ENCODE measurements at regions not wholly inside any gene's neighbourhood (a gene's known extent, or its start where the extent isn't known, plus 50 kb on each side); places are given as distances from the start of the nearest gene placed in this dataset.

DNA sequence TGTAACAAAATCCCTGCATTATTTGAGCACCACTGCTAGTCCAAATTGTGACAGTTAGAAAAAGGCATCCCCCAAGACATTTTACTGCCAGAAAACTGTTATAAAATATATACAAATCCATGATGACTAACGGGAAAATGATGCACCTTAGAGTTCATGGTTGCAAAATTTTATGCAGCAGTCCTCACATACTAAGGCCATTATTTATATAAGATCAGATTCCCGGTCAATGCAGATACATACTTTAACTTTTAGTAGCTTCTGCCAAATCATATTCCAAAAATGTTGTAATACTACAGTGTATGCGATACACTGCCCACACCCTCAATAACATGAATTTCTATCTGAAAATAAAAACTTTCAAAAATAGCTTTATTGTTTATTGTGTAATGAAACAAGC, 239.9 kb upstream of the ZNF32 start:
- no CpG with 5 or more reads among the region's 3 CpGs for WGBS, 2 donors (ENCODE audit: extremely low coverage in 2 of 2, insufficient read length in 2 of 2, insufficient replicate concordance in 1 of 2)
- no peak overlapping the region for H3K27ac ChIP-seq (replicated peaks; ENCODE audit: low read length)
- H3K4me1 ChIP-seq (ENCODE audit: control insufficient read depth in 2 of 2, insufficient read depth in 1 of 2, low read depth in 1 of 2, low read length in 2 of 2) = no peaks in the 10 kb centered on the region
- no peak overlapping the region for H2BK5ac ChIP-seq (ENCODE audit: low read length)
- H4K8ac ChIP-seq (ENCODE audit: low read depth, low read length) = no peak overlapping the region
- no peak overlapping the region for H3K23ac ChIP-seq (ENCODE audit: low read depth, low read length, poor library complexity)
- no peak overlapping the region for H3K4me3 ChIP-seq (ENCODE audit: low read length in 2 of 2)
- H3K36me3 ChIP-seq (replicated peaks in 1 of 2; ENCODE audit: control insufficient read depth in 2 of 2, insufficient read depth in 2 of 2, low read length in 2 of 2) = no peaks in the 10 kb centered on the region
- H3K79me1 ChIP-seq (ENCODE audit: low read depth, low read length) = no peaks in the 10 kb centered on the region
- no peak overlapping the region for H2AK5ac ChIP-seq (ENCODE audit: low read depth, low read length)
- no peak overlapping the region for H3K9ac ChIP-seq (ENCODE audit: low read depth, low read length, poor library complexity)
- H2BK12ac ChIP-seq (ENCODE audit: low read length) = no peak overlapping the region
- no peak overlapping the region for H4K91ac ChIP-seq (ENCODE audit: low read depth, low read length, poor library complexity)
- H2AFZ ChIP-seq (ENCODE audit: low read length) = no peak overlapping the region
- no peaks in the 10 kb centered on the region for H3K9me3 ChIP-seq (replicated peaks in 1 of 2; ENCODE audit: control insufficient read depth in 2 of 2, insufficient read depth in 1 of 2, low read depth in 1 of 2, low read length in 2 of 2)
- no peak for DNase-seq (ENCODE audit: low spot score)
- H3K18ac ChIP-seq (ENCODE audit: low read length) = no peak overlapping the region
- no peak overlapping the region for H3K4ac ChIP-seq (ENCODE audit: low read length)
- H3K14ac ChIP-seq (ENCODE audit: low read length) = no peak overlapping the region
- H3K4me2 ChIP-seq (ENCODE audit: insufficient read depth, low read length, poor library complexity, severe bottlenecking) = no peak overlapping the region
- no peak overlapping the region for H2BK15ac ChIP-seq (ENCODE audit: low read length)
- no peak overlapping the region for H2BK120ac ChIP-seq (ENCODE audit: low read depth, low read length)
- no peaks in the 10 kb centered on the region for H3K27me3 ChIP-seq (ENCODE audit: control insufficient read depth in 3 of 3, insufficient read depth in 3 of 3, low read depth in 1 of 3, low read length in 3 of 3)

DNA sequence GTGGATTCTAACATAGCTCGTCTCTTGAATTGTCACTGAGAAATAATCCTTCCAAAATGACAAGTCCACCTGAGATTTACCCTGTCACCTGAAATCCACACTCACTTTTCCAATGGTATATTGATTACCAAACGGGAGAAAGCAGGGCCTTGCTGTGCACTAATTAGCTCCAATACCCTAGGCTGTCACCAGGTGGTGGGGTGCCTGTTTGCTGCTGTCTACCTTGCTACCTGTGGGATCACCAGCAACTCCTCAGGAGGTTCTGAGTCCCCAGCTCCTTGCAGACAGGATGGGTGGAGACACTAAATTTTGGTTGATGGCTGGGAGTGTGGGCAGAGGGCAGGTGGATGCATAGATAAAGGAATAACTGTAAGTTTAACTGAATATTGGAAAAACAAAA, 237.2 kb upstream of the ZNF32 start:
- no peaks in the 10 kb centered on the region for H3K36me3 ChIP-seq (replicated peaks in 1 of 2; ENCODE audit: control insufficient read depth in 2 of 2, insufficient read depth in 2 of 2, low read length in 2 of 2)
- no peak overlapping the region for H3K18ac ChIP-seq (ENCODE audit: low read length)
- no peak overlapping the region for H4K8ac ChIP-seq (ENCODE audit: low read depth, low read length)
- no peak overlapping the region for H4K91ac ChIP-seq (ENCODE audit: low read depth, low read length, poor library complexity)
- peaks cover 0 to 3% of the 10 kb centered on the region in 2 donors for H3K4me1 ChIP-seq (ENCODE audit: control insufficient read depth in 2 of 2, insufficient read depth in 1 of 2, low read depth in 1 of 2, low read length in 2 of 2)
- no peaks in the 10 kb centered on the region for H3K9me3 ChIP-seq (replicated peaks in 1 of 2; ENCODE audit: control insufficient read depth in 2 of 2, insufficient read depth in 1 of 2, low read depth in 1 of 2, low read length in 2 of 2)
- no peak overlapping the region for H3K4me3 ChIP-seq (ENCODE audit: low read length in 2 of 2)
- H3K23ac ChIP-seq (ENCODE audit: low read depth, low read length, poor library complexity) = no peak overlapping the region
- H2BK5ac ChIP-seq (ENCODE audit: low read length) = no peak overlapping the region
- H3K27ac ChIP-seq (replicated peaks; ENCODE audit: low read length) = no peak overlapping the region
- no peaks in the 10 kb centered on the region for H3K27me3 ChIP-seq (ENCODE audit: control insufficient read depth in 3 of 3, insufficient read depth in 3 of 3, low read depth in 1 of 3, low read length in 3 of 3)
- no peak overlapping the region for H2BK15ac ChIP-seq (ENCODE audit: low read length)
- no peak overlapping the region for H3K4me2 ChIP-seq (ENCODE audit: insufficient read depth, low read length, poor library complexity, severe bottlenecking)
- H3K9ac ChIP-seq (ENCODE audit: low read depth, low read length, poor library complexity) = no peak overlapping the region
- DNase-seq (ENCODE audit: low spot score) = no peak
- H2BK120ac ChIP-seq (ENCODE audit: low read depth, low read length) = no peak overlapping the region
- no peak overlapping the region for H2AK5ac ChIP-seq (ENCODE audit: low read depth, low read length)
- no peak overlapping the region for H3K14ac ChIP-seq (ENCODE audit: low read length)
- H2AFZ ChIP-seq (ENCODE audit: low read length) = no peak overlapping the region
- no CpG with 5 or more reads among the region's 2 CpGs for WGBS, 2 donors (ENCODE audit: extremely low coverage in 2 of 2, insufficient read length in 2 of 2, insufficient replicate concordance in 1 of 2)
- no peak overlapping the region for H3K4ac ChIP-seq (ENCODE audit: low read length)
- no peak overlapping the region for H2BK12ac ChIP-seq (ENCODE audit: low read length)
- H3K79me1 ChIP-seq (ENCODE audit: low read depth, low read length) = no peaks in the 10 kb centered on the region

DNA sequence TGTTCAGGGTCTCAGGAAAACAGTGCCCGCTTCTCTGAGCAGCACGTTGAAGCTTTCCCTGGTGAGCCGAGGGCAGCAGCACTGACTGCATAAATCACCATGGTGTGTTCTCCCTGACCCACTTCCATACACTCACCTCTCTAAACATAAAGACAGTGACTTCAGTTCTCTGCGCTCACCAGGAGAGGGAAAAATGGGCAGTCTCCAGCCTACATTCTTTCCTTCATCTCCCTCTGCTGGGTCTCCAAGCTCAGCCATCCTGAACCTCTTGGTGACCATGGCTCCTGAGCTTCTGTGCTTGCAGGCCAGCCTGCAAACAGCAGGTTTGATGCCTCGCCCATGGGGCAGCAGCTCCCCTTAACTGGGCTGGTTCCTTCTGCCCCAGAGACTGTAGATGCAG, 236.6 kb upstream of the ZNF32 start:
- no peak for DNase-seq (ENCODE audit: low spot score)
- Histone ChIP-seq H4K8ac (ENCODE audit: low read depth, low read length) (no peak overlapping the region), H3K9me3 (replicated peaks in 1 of 2; ENCODE audit: control insufficient read depth in 2 of 2, insufficient read depth in 1 of 2, low read depth in 1 of 2, low read length in 2 of 2) (no peaks in the 10 kb centered on the region)

GRCh38 chr10:43884501-43885105, 235.9 kb upstream of the ZNF32 start:
- no CpG with 5 or more reads among the region's 8 CpGs for WGBS, 2 donors (ENCODE audit: extremely low coverage in 2 of 2, insufficient read length in 2 of 2, insufficient replicate concordance in 1 of 2)
- H3K23ac ChIP-seq (ENCODE audit: low read depth, low read length, poor library complexity) = no peak overlapping the region
- H3K9ac ChIP-seq (ENCODE audit: low read depth, low read length, poor library complexity) = peak overlapping the region; percentile 27

More for the DNA sequence above, 236.6 kb upstream of the ZNF32 start:
- no peak overlapping the region for H2BK12ac ChIP-seq (ENCODE audit: low read length)
- no peak overlapping the region for H2BK5ac ChIP-seq (ENCODE audit: low read length)
- no peak overlapping the region for H3K23ac ChIP-seq (ENCODE audit: low read depth, low read length, poor library complexity)
- H3K79me1 ChIP-seq (ENCODE audit: low read depth, low read length) = no peaks in the 10 kb centered on the region
- no peak overlapping the region for H3K4me3 ChIP-seq (ENCODE audit: low read length in 2 of 2)
- no peak overlapping the region for H2AFZ ChIP-seq (ENCODE audit: low read length)
- no peak overlapping the region for H3K4ac ChIP-seq (ENCODE audit: low read length)
- peaks cover 0 to 3% of the 10 kb centered on the region in 2 donors for H3K4me1 ChIP-seq (ENCODE audit: control insufficient read depth in 2 of 2, insufficient read depth in 1 of 2, low read depth in 1 of 2, low read length in 2 of 2)
- H2AK5ac ChIP-seq (ENCODE audit: low read depth, low read length) = no peak overlapping the region
- H3K4me2 ChIP-seq (ENCODE audit: insufficient read depth, low read length, poor library complexity, severe bottlenecking) = no peak overlapping the region
- no peak overlapping the region for H3K14ac ChIP-seq (ENCODE audit: low read length)
- H3K27me3 ChIP-seq (ENCODE audit: control insufficient read depth in 3 of 3, insufficient read depth in 3 of 3, low read depth in 1 of 3, low read length in 3 of 3) = no peaks in the 10 kb centered on the region
- no peak overlapping the region for H3K18ac ChIP-seq (ENCODE audit: low read length)
- no peak overlapping the region for H2BK15ac ChIP-seq (ENCODE audit: low read length)
- H4K91ac ChIP-seq (ENCODE audit: low read depth, low read length, poor library complexity) = no peak overlapping the region
- no peak overlapping the region for H3K27ac ChIP-seq (replicated peaks; ENCODE audit: low read length)
- no peak overlapping the region for H2BK120ac ChIP-seq (ENCODE audit: low read depth, low read length)
- no peak overlapping the region for H3K9ac ChIP-seq (ENCODE audit: low read depth, low read length, poor library complexity)
- no peaks in the 10 kb centered on the region for H3K36me3 ChIP-seq (replicated peaks in 1 of 2; ENCODE audit: control insufficient read depth in 2 of 2, insufficient read depth in 2 of 2, low read length in 2 of 2)
- WGBS, 2 donors (ENCODE audit: extremely low coverage in 2 of 2, insufficient read length in 2 of 2, insufficient replicate concordance in 1 of 2) = no CpG with 5 or more reads among the region's 5 CpGs

More at GRCh38 chr10:43884501-43885105, 235.9 kb upstream of the ZNF32 start:
- H3K4me2 ChIP-seq (ENCODE audit: insufficient read depth, low read length, poor library complexity, severe bottlenecking) = no peak overlapping the region
- no peaks in the 10 kb centered on the region for H3K79me1 ChIP-seq (ENCODE audit: low read depth, low read length)
- H2BK5ac ChIP-seq (ENCODE audit: low read length) = no peak overlapping the region
- no peak overlapping the region for H2BK12ac ChIP-seq (ENCODE audit: low read length)
- no peaks in the 10 kb centered on the region for H3K36me3 ChIP-seq (replicated peaks in 1 of 2; ENCODE audit: control insufficient read depth in 2 of 2, insufficient read depth in 2 of 2, low read length in 2 of 2)
- H3K9me3 ChIP-seq (replicated peaks in 1 of 2; ENCODE audit: control insufficient read depth in 2 of 2, insufficient read depth in 1 of 2, low read depth in 1 of 2, low read length in 2 of 2) = no peaks in the 10 kb centered on the region
- H3K4ac ChIP-seq (ENCODE audit: low read length) = no peak overlapping the region
- no peak overlapping the region for H2AFZ ChIP-seq (ENCODE audit: low read length)
- no peak overlapping the region for H4K8ac ChIP-seq (ENCODE audit: low read depth, low read length)
- no peak overlapping the region for H3K27ac ChIP-seq (replicated peaks; ENCODE audit: low read length)
- no peak overlapping the region for H2BK15ac ChIP-seq (ENCODE audit: low read length)
- no peak overlapping the region for H3K14ac ChIP-seq (ENCODE audit: low read length)
- H2AK5ac ChIP-seq (ENCODE audit: low read depth, low read length) = no peak overlapping the region
- H3K4me3 ChIP-seq (ENCODE audit: low read length in 2 of 2) = no peak overlapping the region
- DNase-seq (ENCODE audit: low spot score) = no peak
- no peak overlapping the region for H2BK120ac ChIP-seq (ENCODE audit: low read depth, low read length)
- H3K4me1 ChIP-seq (ENCODE audit: control insufficient read depth in 2 of 2, insufficient read depth in 1 of 2, low read depth in 1 of 2, low read length in 2 of 2) = peaks cover 0 to 3% of the 10 kb centered on the region in 2 donors
- no peak overlapping the region for H3K18ac ChIP-seq (ENCODE audit: low read length)
- H4K91ac ChIP-seq (ENCODE audit: low read depth, low read length, poor library complexity) = no peak overlapping the region
- no peaks in the 10 kb centered on the region for H3K27me3 ChIP-seq (ENCODE audit: control insufficient read depth in 3 of 3, insufficient read depth in 3 of 3, low read depth in 1 of 3, low read length in 3 of 3)
